ENCODE measurements at regions not wholly inside any gene's neighbourhood (a gene's known extent, or its start where the extent isn't known, plus 50 kb on each side); places are given as distances from the start of the nearest gene placed in this dataset.

GRCh38 chr17:34503528-34504195 lies 75.7 kb upstream of the TMEM132E start:
- no peak overlapping the region for H3K4me3 ChIP-seq
- no peaks in the 10 kb centered on the region for H3K36me3 ChIP-seq
- no peaks in the 10 kb centered on the region for H3K4me1 ChIP-seq
- H3K27ac ChIP-seq = no peak overlapping the region
- no peaks in the 10 kb centered on the region for H3K9me3 ChIP-seq
- DNase-seq = peak in 1 of 2 donors; percentile 39
- no peaks in the 10 kb centered on the region for H3K27me3 ChIP-seq
- peak in 1 of 2 donors; percentile 68 for ATAC-seq (ENCODE audit: low FRiP score in 2 of 2)
- WGBS, 2 donors = 55 to 56% methylated on average over 10 of the region's 10 CpGs
- no peak for TF ChIP-seq POLR2A (IDR thresholded peaks at IDR 0.05)
- no peak for TF ChIP-seq POLR2AphosphoS5 (IDR thresholded peaks at IDR 0.05)
- no peak for TF ChIP-seq EP300 (IDR thresholded peaks at IDR 0.05)
- TF ChIP-seq, protein P1, sequence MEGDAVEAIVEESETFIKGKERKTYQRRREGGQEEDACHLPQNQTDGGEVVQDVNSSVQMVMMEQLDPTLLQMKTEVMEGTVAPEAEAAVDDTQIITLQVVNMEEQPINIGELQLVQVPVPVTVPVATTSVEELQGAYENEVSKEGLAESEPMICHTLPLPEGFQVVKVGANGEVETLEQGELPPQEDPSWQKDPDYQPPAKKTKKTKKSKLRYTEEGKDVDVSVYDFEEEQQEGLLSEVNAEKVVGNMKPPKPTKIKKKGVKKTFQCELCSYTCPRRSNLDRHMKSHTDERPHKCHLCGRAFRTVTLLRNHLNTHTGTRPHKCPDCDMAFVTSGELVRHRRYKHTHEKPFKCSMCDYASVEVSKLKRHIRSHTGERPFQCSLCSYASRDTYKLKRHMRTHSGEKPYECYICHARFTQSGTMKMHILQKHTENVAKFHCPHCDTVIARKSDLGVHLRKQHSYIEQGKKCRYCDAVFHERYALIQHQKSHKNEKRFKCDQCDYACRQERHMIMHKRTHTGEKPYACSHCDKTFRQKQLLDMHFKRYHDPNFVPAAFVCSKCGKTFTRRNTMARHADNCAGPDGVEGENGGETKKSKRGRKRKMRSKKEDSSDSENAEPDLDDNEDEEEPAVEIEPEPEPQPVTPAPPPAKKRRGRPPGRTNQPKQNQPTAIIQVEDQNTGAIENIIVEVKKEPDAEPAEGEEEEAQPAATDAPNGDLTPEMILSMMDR (IDR thresholded peaks at IDR 0.05) = no peak

- no peak overlapping the region for H3K27ac ChIP-seq
- no peaks in the 10 kb centered on the region for H3K4me1 ChIP-seq
- H3K9me3 ChIP-seq = no peaks in the 10 kb centered on the region
- ATAC-seq (ENCODE audit: low FRiP score in 2 of 2) (no peak), DNase-seq (no peak)
- H3K27me3 ChIP-seq = no peaks in the 10 kb centered on the region
- no peaks in the 10 kb centered on the region for H3K36me3 ChIP-seq
- no peak for TF ChIP-seq EP300 (IDR thresholded peaks at IDR 0.05)
- TF ChIP-seq POLR2AphosphoS5 (IDR thresholded peaks at IDR 0.05) = no peak
- no peak for TF ChIP-seq POLR2A (IDR thresholded peaks at IDR 0.05)
- TF ChIP-seq, protein P1 (IDR thresholded peaks at IDR 0.05) = no peak
- WGBS, 2 donors = 50 to 59% methylated on average over 4 of the region's 4 CpGs
- H3K4me3 ChIP-seq = no peak overlapping the region
These were observed 77.0 kb upstream of the TMEM132E start for GRCh38 chr17:34502426-34502825.

DNA sequence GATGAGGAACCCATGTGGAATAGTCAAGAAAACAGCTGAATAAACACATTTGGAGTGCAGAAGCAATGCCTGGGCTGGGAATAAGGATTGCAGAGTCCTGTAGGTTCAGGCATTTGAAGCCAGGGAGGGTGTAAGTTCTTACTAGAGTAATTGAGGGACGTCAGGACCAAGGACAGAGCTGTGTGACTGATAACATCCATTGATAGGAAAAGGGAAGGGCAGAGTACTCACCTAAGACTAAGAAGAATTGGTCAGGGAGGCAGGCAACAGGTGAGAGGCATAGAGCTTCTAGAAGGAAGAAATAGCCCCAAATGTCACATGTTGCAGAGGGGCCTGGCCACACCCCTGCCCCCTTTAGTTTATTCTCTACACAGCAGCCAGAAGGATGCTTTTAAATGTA lies 79.8 kb upstream of the TMEM132E start:
- TF ChIP-seq EP300 (IDR thresholded peaks at IDR 0.05) (no peak), POLR2AphosphoS5 (IDR thresholded peaks at IDR 0.05) (no peak), POLR2A (IDR thresholded peaks at IDR 0.05) (no peak)
- TF ChIP-seq, protein P1 (IDR thresholded peaks at IDR 0.05) = no peak
- Histone ChIP-seq H3K4me3 (no peak overlapping the region), H3K27ac (no peak overlapping the region), H3K36me3 (no peaks in the 10 kb centered on the region), H3K9me3 (no peaks in the 10 kb centered on the region), H3K27me3 (no peaks in the 10 kb centered on the region), H3K4me1 (no peaks in the 10 kb centered on the region)
- 3 to 10% methylated on average over 1 of the region's 1 CpG for WGBS, 2 donors
- DNase-seq (no peak), ATAC-seq (ENCODE audit: low FRiP score in 2 of 2) (no peak)

DNA sequence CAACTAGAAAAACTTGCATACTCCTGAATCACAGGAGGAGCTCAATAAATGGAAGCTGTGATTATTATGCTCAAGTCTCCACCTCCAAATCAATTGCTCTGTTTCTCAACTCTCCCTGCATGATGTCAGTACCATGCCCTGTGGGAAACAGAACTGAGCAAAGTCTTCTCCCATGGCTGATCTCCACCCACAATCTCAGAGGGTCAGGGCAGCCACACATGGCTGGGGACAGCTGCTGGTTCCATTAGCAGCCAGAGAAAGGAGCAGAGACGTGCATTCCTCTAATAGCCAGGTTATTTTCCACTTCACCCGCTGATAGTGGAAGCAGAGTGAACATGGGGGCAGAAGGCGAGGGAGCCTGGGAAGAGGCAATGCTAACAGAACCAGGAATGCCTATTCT lies 85.5 kb upstream of the TMEM132E start:
- no peak for DNase-seq
- TF ChIP-seq, protein P1 (IDR thresholded peaks at IDR 0.05) = no peak
- no peak for TF ChIP-seq POLR2AphosphoS5 (IDR thresholded peaks at IDR 0.05)
- no peak for TF ChIP-seq EP300 (IDR thresholded peaks at IDR 0.05)
- TF ChIP-seq POLR2A (IDR thresholded peaks at IDR 0.05) = no peak
- no peaks in the 10 kb centered on the region for H3K27me3 ChIP-seq
- H3K27ac ChIP-seq = no peak overlapping the region
- no peak overlapping the region for H3K4me3 ChIP-seq
- no peaks in the 10 kb centered on the region for H3K36me3 ChIP-seq
- ATAC-seq (ENCODE audit: low FRiP score in 2 of 2) = no peak
- whole genome bisulfite sequencing, 2 donors = 72 to 83% methylated on average over 1 to 3 of the region's 3 CpGs
- H3K9me3 ChIP-seq = no peaks in the 10 kb centered on the region
- no peaks in the 10 kb centered on the region for H3K4me1 ChIP-seq

DNA sequence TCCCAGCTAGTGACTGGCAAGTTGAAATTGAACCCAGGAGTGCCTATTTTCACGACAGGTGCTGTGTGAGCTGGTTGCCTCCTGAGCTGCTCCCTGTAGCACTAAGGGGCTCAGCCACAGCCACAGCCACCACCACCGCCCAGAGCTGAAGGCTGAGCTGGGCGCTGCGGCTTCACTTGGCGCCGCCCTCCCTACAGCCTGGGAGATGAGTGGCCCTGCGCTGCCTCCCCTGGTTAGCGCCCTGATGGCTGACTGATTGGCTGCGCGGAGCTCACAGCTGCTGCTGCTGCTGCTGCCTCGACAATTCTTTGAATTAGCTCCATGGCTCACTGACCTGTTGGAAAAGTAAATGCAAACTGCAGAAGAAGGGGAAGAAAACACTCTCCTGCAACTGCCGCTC lies 91.8 kb upstream of the TMEM132E start:
- Histone ChIP-seq H3K9me3 (no peaks in the 10 kb centered on the region), H3K4me3 (no peak overlapping the region), H3K27me3 (no peaks in the 10 kb centered on the region), H3K27ac (no peak overlapping the region), H3K36me3 (no peaks in the 10 kb centered on the region), H3K4me1 (no peaks in the 10 kb centered on the region)
- ATAC-seq (ENCODE audit: low FRiP score in 2 of 2) (no peak), DNase-seq (peak in 1 of 2 donors; percentile 54)
- WGBS, 2 donors = 24 to 53% methylated on average over 2 to 10 of the region's 12 CpGs
- TF ChIP-seq EP300 (IDR thresholded peaks at IDR 0.05) (no peak), POLR2A (IDR thresholded peaks at IDR 0.05) (no peak)
